Left lung (tissue), 4 donors: ENCODE measurements at regions not wholly inside any gene's neighbourhood (a gene's known extent, or its start where the extent isn't known, plus 50 kb on each side); places are given as distances from the start of the nearest gene placed in this dataset.

ENCODE experiments used
- ATAC-seq: fragments of 200-7000 bp; cut with Tn5 transposase; one replicate; pipeline ENCODE4 v1.9.1; 2020; ENCODE audit warnings: moderate library complexity
- DNase-seq, 4 donors: peaks; one replicate each; pipeline ENCODE4 v3.0.0-alpha.2; 2013 to 2020
- H3K27ac ChIP-seq, 2 donors: fragments of 200-600 bp; sonication (generic) in 1 of 2; one replicate each; pipeline versions ENCODE4 v1.5.0 to v1.8.0; 2020 to 2021
- H3K27me3 ChIP-seq, 2 donors: fragments of 200-600 bp; sonication (generic) in 1 of 2; one replicate each; pipeline versions ENCODE4 v1.5.0 to v1.8.0; 2020 to 2021
- H3K36me3 ChIP-seq, 2 donors: fragments of 200-600 bp; sonication (generic) in 1 of 2; one replicate each; pipeline versions ENCODE4 v1.5.0 to v1.8.0; 2020 to 2021
- H3K4me1 ChIP-seq, 2 donors: fragments of 200-600 bp; one replicate each; pipeline ENCODE4 v1.8.0; 2021
- H3K4me3 ChIP-seq, 2 donors: fragments of 200-600 bp; sonication (generic) in 1 of 2; one replicate each; pipeline versions ENCODE4 v1.5.0 to v1.8.0; 2020 to 2021; ENCODE audit warnings: mild to moderate bottlenecking in 1 of 2
- H3K9me3 ChIP-seq, 2 donors: fragments of 200-600 bp; sonication (generic) in 1 of 2; one replicate each; pipeline versions ENCODE4 v1.5.0 to v1.8.0; 2020 to 2021
- intact Hi-C, 2 donors: fragments of 100-400 bp; cut with DNase I; formaldehyde crosslinking; loops; one replicate each; pipeline versions ENCODE4 v1.11.2 to v1.14.2; 2022
- TF ChIP-seq, protein P1 (sequence below), 2 donors: fragments of 200-600 bp; sonication (generic) in 1 of 2; IDR thresholded peaks; one replicate each; pipeline versions ENCODE4 v1.5.0 to v1.8.0; 2021; ENCODE audit warnings: antibody characterized with exemption in 2 of 2
- donor health status: DM: no; HTN: yes; CAD: no.
- donor health status: DM: no; HTN: no; CAD: no.

- Histone ChIP-seq H3K27ac (no peak overlapping the region), H3K9me3 (no peaks in the 10 kb centered on the region), H3K4me3 (no peak overlapping the region), H3K4me1 (no peaks in the 10 kb centered on the region), H3K36me3 (no peaks in the 10 kb centered on the region), H3K27me3 (no peaks in the 10 kb centered on the region)
- intact Hi-C loops, result no loop called here
- TF ChIP-seq, protein P1, sequence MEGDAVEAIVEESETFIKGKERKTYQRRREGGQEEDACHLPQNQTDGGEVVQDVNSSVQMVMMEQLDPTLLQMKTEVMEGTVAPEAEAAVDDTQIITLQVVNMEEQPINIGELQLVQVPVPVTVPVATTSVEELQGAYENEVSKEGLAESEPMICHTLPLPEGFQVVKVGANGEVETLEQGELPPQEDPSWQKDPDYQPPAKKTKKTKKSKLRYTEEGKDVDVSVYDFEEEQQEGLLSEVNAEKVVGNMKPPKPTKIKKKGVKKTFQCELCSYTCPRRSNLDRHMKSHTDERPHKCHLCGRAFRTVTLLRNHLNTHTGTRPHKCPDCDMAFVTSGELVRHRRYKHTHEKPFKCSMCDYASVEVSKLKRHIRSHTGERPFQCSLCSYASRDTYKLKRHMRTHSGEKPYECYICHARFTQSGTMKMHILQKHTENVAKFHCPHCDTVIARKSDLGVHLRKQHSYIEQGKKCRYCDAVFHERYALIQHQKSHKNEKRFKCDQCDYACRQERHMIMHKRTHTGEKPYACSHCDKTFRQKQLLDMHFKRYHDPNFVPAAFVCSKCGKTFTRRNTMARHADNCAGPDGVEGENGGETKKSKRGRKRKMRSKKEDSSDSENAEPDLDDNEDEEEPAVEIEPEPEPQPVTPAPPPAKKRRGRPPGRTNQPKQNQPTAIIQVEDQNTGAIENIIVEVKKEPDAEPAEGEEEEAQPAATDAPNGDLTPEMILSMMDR (IDR thresholded peaks at IDR 0.05), result no peak
- DNase-seq (no peak), ATAC-seq (no peak)
Measured at GRCh38 chr11:70552167-70553150, 154.1 kb downstream of the CTTN start.

- ATAC-seq (no peak), DNase-seq (no peak)
- H3K9me3 ChIP-seq, result no peaks in the 10 kb centered on the region
- H3K27ac ChIP-seq, result no peak overlapping the region
- H3K4me3 ChIP-seq, result no peak overlapping the region
- no peaks in the 10 kb centered on the region for H3K4me1 ChIP-seq
- H3K27me3 ChIP-seq, result no peaks in the 10 kb centered on the region
- H3K36me3 ChIP-seq, result no peaks in the 10 kb centered on the region
- intact Hi-C loops, result no loop called here
- TF ChIP-seq, protein P1 (IDR thresholded peaks at IDR 0.05), result no peak
Measured at GRCh38 chr11:70555078-70555477, 156.7 kb downstream of the CTTN start.

- ATAC-seq (peak; percentile 57), DNase-seq (no peak)
- H3K27ac ChIP-seq, result no peak overlapping the region
- intact Hi-C loops, result no loop called here
- no peaks in the 10 kb centered on the region for H3K4me1 ChIP-seq
- no peaks in the 10 kb centered on the region for H3K36me3 ChIP-seq
- no peaks in the 10 kb centered on the region for H3K9me3 ChIP-seq
- no peak overlapping the region for H3K4me3 ChIP-seq
- no peaks in the 10 kb centered on the region for H3K27me3 ChIP-seq
- TF ChIP-seq, protein P1 (IDR thresholded peaks at IDR 0.05), result no peak
Measured at GRCh38 chr11:70556884-70557741, 158.8 kb downstream of the CTTN start.

DNA sequence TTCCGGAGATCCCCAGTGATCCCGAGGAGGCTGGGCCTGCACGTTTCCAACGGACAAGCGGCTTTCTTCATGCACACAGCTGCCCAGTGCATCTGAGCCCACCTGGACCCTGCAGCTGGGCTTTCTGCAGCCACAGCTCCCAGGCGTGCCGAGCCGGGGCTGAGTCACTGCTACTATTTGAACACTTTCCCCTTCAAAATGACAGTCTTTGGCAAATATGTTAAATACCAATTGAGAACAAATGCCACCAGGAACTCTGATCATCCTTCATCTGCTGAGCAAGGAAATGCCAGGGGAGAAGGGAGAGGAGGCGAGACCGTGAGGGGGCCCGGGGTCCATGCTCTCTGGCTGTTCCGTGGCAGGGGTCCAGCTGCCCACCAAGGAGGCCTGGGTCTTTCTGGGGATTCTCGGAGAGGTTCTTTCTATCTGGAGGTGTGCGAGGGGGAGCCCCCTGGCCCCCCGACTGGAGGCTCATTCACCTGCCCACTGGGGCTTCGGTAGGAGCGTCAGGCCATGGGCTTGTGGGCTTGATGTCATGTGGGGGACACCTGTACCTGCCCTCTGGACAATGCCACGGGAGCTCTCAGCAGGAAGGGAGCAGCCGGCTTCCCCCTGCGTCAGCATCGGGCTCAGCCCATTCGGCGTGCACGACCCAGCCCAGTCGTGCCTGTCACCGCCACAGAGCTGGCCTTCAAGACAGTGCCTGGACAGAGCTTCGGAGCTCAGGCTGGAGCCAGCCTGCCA is 159.6 kb downstream of the CTTN start:
- no peaks in the 10 kb centered on the region for H3K4me1 ChIP-seq
- H3K27me3 ChIP-seq, result no peaks in the 10 kb centered on the region
- TF ChIP-seq, protein P1 (IDR thresholded peaks at IDR 0.05), result no peak
- DNase-seq, result peak in 1 of 4 donors; percentile 52
- no peaks in the 10 kb centered on the region for H3K36me3 ChIP-seq
- intact Hi-C loops, result no loop called here
- no peak overlapping the region for H3K27ac ChIP-seq
- ATAC-seq, result no peak
- no peak overlapping the region for H3K4me3 ChIP-seq
- H3K9me3 ChIP-seq, result no peaks in the 10 kb centered on the region
